MM.1S (cell line): ENCODE measurements at regions not wholly inside any gene's neighbourhood (a gene's known extent, or its start where the extent isn't known, plus 50 kb on each side); places are given as distances from the start of the nearest gene placed in this dataset.

ENCODE experiments used
- EZH2 ChIP-seq: fragments of 300-600 bp; sonication (generic); optimal IDR thresholded peaks from 2 replicates; pipeline ENCODE3; 2017; ENCODE audit warnings: low read depth, mild to moderate bottlenecking, antibody characterized with exemption, low read length, mixed read lengths
- TF ChIP-seq, protein P1 (sequence below): fragments of 300-600 bp; sonication (generic); IDR thresholded peaks from 2 replicates; pipeline ENCODE4 v1.5.1; 2016; ENCODE audit warnings: antibody characterized with exemption, low read length, mixed read lengths

DNA sequence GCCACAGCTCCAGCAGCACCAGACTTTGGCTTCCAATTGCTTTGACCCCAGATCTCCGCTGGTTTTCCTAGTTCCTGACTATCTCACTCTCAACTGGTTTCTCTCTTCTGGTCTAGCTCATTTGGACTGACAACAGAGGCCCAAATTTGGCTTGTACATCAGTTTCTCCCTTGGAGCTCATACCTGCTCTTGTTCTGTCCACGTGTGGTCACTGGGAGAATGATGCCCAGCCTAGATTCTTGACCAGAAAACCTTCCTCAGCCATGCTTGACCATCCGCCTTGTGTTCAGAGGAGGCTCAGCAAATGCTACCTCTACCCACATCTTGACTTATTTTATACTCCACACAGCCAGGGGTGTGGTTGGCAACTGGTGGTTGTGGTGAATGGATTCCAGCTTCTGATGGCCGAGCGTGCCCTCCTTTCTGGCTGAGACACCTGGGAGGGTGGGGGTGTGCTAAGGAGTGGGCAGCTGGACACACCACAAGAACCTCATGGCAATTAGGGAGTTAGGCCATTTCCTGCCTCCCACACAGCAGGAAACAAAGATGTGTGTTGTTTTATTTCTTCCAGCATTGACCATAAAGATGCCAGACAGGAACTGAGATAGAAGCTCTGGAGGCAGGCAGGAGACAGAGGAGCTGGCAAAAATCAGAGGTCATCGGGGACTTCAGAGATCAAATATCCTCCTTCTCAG is 93.8 kb upstream of the FAM20A start:
- TF ChIP-seq, protein P1, sequence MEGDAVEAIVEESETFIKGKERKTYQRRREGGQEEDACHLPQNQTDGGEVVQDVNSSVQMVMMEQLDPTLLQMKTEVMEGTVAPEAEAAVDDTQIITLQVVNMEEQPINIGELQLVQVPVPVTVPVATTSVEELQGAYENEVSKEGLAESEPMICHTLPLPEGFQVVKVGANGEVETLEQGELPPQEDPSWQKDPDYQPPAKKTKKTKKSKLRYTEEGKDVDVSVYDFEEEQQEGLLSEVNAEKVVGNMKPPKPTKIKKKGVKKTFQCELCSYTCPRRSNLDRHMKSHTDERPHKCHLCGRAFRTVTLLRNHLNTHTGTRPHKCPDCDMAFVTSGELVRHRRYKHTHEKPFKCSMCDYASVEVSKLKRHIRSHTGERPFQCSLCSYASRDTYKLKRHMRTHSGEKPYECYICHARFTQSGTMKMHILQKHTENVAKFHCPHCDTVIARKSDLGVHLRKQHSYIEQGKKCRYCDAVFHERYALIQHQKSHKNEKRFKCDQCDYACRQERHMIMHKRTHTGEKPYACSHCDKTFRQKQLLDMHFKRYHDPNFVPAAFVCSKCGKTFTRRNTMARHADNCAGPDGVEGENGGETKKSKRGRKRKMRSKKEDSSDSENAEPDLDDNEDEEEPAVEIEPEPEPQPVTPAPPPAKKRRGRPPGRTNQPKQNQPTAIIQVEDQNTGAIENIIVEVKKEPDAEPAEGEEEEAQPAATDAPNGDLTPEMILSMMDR = no peak
- TF ChIP-seq EZH2 = no peak
